ENCODE measurements at regions not wholly inside any gene's neighbourhood (a gene's known extent, or its start where the extent isn't known, plus 50 kb on each side); places are given as distances from the start of the nearest gene placed in this dataset.

GRCh38 chr15:93253681-93254080 lies 164.7 kb upstream of the RGMA start:
- TF ChIP-seq CTCF (IDR thresholded peaks at IDR 0.05) (no peak), POLR2A (IDR thresholded peaks at IDR 0.05) (no peak)
